ENCODE measurements at regions not wholly inside any gene's neighbourhood (a gene's known extent, or its start where the extent isn't known, plus 50 kb on each side); places are given as distances from the start of the nearest gene placed in this dataset.

- no peaks in the 10 kb centered on the region for H3K4me1 ChIP-seq (ENCODE audit: control insufficient read depth, insufficient read depth, low read length)
- DNase-seq: no peak
- no peaks in the 10 kb centered on the region for H3K36me3 ChIP-seq (ENCODE audit: control insufficient read depth, insufficient read depth, low read length)
- no peak overlapping the region for H3K4me3 ChIP-seq (ENCODE audit: low read length)
- TF ChIP-seq, protein P1, sequence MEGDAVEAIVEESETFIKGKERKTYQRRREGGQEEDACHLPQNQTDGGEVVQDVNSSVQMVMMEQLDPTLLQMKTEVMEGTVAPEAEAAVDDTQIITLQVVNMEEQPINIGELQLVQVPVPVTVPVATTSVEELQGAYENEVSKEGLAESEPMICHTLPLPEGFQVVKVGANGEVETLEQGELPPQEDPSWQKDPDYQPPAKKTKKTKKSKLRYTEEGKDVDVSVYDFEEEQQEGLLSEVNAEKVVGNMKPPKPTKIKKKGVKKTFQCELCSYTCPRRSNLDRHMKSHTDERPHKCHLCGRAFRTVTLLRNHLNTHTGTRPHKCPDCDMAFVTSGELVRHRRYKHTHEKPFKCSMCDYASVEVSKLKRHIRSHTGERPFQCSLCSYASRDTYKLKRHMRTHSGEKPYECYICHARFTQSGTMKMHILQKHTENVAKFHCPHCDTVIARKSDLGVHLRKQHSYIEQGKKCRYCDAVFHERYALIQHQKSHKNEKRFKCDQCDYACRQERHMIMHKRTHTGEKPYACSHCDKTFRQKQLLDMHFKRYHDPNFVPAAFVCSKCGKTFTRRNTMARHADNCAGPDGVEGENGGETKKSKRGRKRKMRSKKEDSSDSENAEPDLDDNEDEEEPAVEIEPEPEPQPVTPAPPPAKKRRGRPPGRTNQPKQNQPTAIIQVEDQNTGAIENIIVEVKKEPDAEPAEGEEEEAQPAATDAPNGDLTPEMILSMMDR (conservative IDR thresholded peaks at IDR 0.05): no peak
- 40 to 70% methylated on average over 1 to 3 of the region's 3 CpGs for WGBS, 2 experiments (ENCODE audit: insufficient coverage in 1 of 2, insufficient read length in 1 of 2)
- no peaks in the 10 kb centered on the region for H3K9me3 Mint-ChIP-seq
- H3K27ac Mint-ChIP-seq: no peak overlapping the region
- H3K27ac ChIP-seq (ENCODE audit: low read depth, low read length): no peak overlapping the region
- H3K4me3 Mint-ChIP-seq: no peak overlapping the region
- no peaks in the 10 kb centered on the region for H3K36me3 Mint-ChIP-seq (ENCODE audit: low read depth)
- H3K27me3 Mint-ChIP-seq (ENCODE audit: insufficient read depth): peaks cover 21% of the 10 kb centered on the region
- no peaks in the 10 kb centered on the region for H3K4me1 Mint-ChIP-seq
- no peak overlapping the region for H3K9ac ChIP-seq (ENCODE audit: extremely low read depth, low read length, poor library complexity, severe bottlenecking)
- no peaks in the 10 kb centered on the region for H3K9me3 ChIP-seq (ENCODE audit: control insufficient read depth, low read length)
- H3K27me3 ChIP-seq (ENCODE audit: control insufficient read depth, insufficient read depth, low read length, poor library complexity, severe bottlenecking): no peaks in the 10 kb centered on the region
Measured at GRCh38 chr16:75899163-75899562, 172.9 kb upstream of the CPHXL start.

DNA sequence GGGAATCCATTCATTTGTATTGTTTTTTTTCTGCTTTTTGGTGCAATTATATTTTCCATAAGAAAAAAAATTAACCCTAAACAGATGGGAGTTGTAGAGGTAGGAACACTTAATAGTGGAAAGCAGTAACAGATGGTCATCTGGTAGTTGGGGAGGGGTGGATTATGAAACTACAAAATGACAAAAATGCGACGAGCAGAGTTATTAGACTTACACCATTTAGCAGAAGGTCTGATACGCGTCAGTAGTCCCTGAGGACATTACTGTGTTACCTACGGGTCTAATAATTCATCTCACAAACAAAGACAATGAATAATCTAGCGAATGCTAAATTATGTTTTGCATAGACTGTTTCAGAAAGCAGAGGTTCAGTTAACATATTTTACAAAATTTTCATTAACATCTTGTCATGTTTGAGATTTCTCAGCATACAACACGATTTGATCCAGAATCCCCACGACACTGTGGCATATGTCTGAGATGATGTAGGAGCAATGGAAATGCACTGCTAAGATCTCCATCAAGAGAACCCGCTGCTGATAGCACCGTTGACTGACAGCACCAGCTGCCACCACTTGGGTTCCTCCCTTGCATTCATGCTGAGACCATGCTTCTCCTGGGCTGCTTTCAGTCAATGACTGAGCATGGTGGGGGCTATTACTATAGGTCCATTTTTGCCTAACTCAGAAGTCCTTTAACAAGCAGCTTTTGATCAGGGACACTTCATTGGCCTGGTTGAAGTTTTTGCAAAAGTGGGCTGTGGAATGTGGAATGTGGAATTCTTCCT lies 182.2 kb upstream of the CPHXL start:
- Histone ChIP-seq H3K27me3 (ENCODE audit: control insufficient read depth, insufficient read depth, low read length, poor library complexity, severe bottlenecking) (no peaks in the 10 kb centered on the region), H3K9ac (ENCODE audit: extremely low read depth, low read length, poor library complexity, severe bottlenecking) (no peak overlapping the region), H3K4me3 (ENCODE audit: low read length) (no peak overlapping the region), H3K4me1 (ENCODE audit: control insufficient read depth, insufficient read depth, low read length) (no peaks in the 10 kb centered on the region), H3K9me3 (ENCODE audit: control insufficient read depth, low read length) (no peaks in the 10 kb centered on the region), H3K36me3 (ENCODE audit: control insufficient read depth, insufficient read depth, low read length) (no peaks in the 10 kb centered on the region), H3K27ac (ENCODE audit: low read depth, low read length) (no peak overlapping the region)
- H3K27me3 Mint-ChIP-seq (ENCODE audit: insufficient read depth): peaks cover 11% of the 10 kb centered on the region
- H3K4me1 Mint-ChIP-seq: peaks cover 7% of the 10 kb centered on the region
- no peak for DNase-seq
- H3K36me3 Mint-ChIP-seq (ENCODE audit: low read depth): no peaks in the 10 kb centered on the region
- 94 to 100% methylated on average over 7 to 10 of the region's 10 CpGs for WGBS, 2 experiments (ENCODE audit: insufficient coverage in 1 of 2, insufficient read length in 1 of 2)
- H3K9me3 Mint-ChIP-seq: no peaks in the 10 kb centered on the region
- no peak overlapping the region for H3K27ac Mint-ChIP-seq
- no peak overlapping the region for H3K4me3 Mint-ChIP-seq
- TF ChIP-seq, protein P1 (conservative IDR thresholded peaks at IDR 0.05): peak; percentile 14

DNA sequence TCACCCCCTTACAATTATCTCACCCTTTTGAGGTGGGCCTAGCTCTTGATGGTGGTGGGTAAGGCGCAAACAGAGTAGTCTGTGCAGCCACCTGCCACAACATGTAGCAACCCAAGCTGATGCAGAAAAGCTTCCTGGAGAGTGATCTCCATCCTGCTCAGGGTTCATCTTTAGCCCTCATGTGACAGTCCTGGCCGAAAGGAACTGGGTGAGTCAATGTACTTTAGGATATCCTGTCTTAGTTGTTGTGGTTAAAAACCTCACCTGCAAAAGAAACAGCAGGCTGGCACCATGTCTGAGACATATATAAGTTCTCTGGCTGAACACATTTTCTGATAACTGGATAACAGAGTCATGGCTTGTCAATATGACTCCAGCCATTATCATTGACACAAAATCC lies 183.5 kb upstream of the CPHXL start:
- Histone ChIP-seq H3K9ac (ENCODE audit: extremely low read depth, low read length, poor library complexity, severe bottlenecking) (no peak overlapping the region), H3K4me3 (ENCODE audit: low read length) (no peak overlapping the region), H3K36me3 (ENCODE audit: control insufficient read depth, insufficient read depth, low read length) (no peaks in the 10 kb centered on the region), H3K4me1 (ENCODE audit: control insufficient read depth, insufficient read depth, low read length) (no peaks in the 10 kb centered on the region), H3K27me3 (ENCODE audit: control insufficient read depth, insufficient read depth, low read length, poor library complexity, severe bottlenecking) (no peaks in the 10 kb centered on the region), H3K9me3 (ENCODE audit: control insufficient read depth, low read length) (no peaks in the 10 kb centered on the region), H3K27ac (ENCODE audit: low read depth, low read length) (no peak overlapping the region)
- Mint-ChIP-seq H3K27me3 (ENCODE audit: insufficient read depth) (peaks cover 13% of the 10 kb centered on the region), H3K36me3 (ENCODE audit: low read depth) (no peaks in the 10 kb centered on the region), H3K27ac (no peak overlapping the region), H3K9me3 (no peaks in the 10 kb centered on the region), H3K4me1 (peaks cover 9% of the 10 kb centered on the region), H3K4me3 (no peak overlapping the region)
- TF ChIP-seq, protein P1 (conservative IDR thresholded peaks at IDR 0.05): no peak
- WGBS, 2 experiments (ENCODE audit: insufficient coverage in 1 of 2, insufficient read length in 1 of 2): 89 to 100% methylated on average over 1 to 2 of the region's 2 CpGs
- DNase-seq: no peak
